Fibroblast of mammary gland (primary cell): ENCODE measurements at regions not wholly inside any gene's neighbourhood (a gene's known extent, or its start where the extent isn't known, plus 50 kb on each side); places are given as distances from the start of the nearest gene placed in this dataset.

ENCODE experiments used
- DNase-seq: peaks from one replicate; pipeline ENCODE4 v3.0.0-alpha.2; 2010; ENCODE audit warnings: low read depth
- H3K4me3 ChIP-seq: 2 replicates; pipeline ENCODE4 v1.5.1; 2011; ENCODE audit warnings: low read depth, mild to moderate bottlenecking, low read length, moderate library complexity; ENCODE audit not compliant: control insufficient read depth
- TF ChIP-seq, protein P1 (sequence below): conservative IDR thresholded peaks from 2 replicates; pipeline ENCODE4 v1.5.1; 2011; ENCODE audit warnings: low read depth, low read length, inconsistent platforms; ENCODE audit not compliant: control insufficient read depth, insufficient read depth

DNA sequence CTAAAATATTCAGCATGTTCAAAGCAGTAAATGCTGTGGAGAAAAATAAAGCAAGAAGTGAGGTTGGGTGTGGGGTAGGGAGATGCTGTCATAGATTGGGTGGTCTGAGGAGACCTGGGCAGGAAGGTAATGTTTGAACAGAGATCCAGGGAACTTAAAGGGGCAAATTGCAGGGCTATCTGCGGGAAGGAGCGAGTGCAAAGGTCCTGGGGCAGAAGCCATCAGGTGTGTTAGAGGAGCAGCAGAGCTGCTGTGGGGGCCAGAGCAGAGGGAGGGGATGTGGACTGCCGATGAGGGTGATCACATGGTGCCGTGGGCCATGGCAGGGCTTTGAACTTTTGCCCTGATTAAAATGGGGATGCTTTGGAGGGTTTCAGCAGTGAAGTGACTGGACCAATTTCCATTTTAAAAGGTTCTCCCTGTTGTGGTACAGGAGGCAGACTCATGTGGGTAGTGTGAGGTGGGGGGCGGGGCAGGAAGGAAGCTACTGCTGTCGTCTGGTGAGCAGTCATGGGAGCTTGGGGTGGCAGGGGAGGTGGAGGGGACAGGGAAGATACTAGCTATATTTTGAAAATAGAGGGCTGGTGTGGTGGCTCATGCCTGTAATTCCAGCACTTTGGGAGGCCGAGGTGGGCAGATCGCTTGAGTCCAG lies 145.0 kb downstream of the AACS start:
- H3K4me3 ChIP-seq: no peak overlapping the region
- TF ChIP-seq, protein P1, sequence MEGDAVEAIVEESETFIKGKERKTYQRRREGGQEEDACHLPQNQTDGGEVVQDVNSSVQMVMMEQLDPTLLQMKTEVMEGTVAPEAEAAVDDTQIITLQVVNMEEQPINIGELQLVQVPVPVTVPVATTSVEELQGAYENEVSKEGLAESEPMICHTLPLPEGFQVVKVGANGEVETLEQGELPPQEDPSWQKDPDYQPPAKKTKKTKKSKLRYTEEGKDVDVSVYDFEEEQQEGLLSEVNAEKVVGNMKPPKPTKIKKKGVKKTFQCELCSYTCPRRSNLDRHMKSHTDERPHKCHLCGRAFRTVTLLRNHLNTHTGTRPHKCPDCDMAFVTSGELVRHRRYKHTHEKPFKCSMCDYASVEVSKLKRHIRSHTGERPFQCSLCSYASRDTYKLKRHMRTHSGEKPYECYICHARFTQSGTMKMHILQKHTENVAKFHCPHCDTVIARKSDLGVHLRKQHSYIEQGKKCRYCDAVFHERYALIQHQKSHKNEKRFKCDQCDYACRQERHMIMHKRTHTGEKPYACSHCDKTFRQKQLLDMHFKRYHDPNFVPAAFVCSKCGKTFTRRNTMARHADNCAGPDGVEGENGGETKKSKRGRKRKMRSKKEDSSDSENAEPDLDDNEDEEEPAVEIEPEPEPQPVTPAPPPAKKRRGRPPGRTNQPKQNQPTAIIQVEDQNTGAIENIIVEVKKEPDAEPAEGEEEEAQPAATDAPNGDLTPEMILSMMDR: no peak
- DNase-seq: no peak

DNA sequence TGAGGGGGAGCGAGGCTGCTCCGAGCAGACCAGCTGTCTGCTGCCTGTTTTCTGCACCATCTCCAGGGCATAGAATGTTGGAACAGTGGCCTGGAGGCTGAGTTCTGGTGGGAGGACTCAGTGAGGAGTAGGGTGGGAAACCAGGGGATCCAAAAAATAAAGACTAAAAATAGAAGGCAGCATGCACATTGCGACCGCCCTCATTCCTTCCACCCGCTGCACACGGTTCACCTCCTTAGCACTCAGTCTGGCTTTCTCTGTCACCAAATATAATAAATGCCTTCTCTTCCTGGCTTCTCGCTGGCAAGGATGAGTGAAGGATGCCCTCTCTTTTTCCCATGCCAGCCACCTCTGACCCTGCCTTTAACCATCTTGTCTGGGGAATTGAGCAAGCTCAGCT lies 146.2 kb downstream of the AACS start:
- H3K4me3 ChIP-seq: no peak overlapping the region
- no peak for DNase-seq
- TF ChIP-seq, protein P1: no peak

- DNase-seq: no peak
- no peak overlapping the region for H3K4me3 ChIP-seq
- TF ChIP-seq, protein P1: no peak
These were observed 149.1 kb downstream of the AACS start for GRCh38 chr12:125214289-125214688.

- H3K4me3 ChIP-seq: no peak overlapping the region
- no peak for DNase-seq
- TF ChIP-seq, protein P1: no peak
These were observed 151.5 kb downstream of the AACS start for GRCh38 chr12:125216756-125217155.

GRCh38 chr12:125217308-125217707 lies 152.1 kb downstream of the AACS start:
- TF ChIP-seq, protein P1: no peak
- DNase-seq: no peak

DNA sequence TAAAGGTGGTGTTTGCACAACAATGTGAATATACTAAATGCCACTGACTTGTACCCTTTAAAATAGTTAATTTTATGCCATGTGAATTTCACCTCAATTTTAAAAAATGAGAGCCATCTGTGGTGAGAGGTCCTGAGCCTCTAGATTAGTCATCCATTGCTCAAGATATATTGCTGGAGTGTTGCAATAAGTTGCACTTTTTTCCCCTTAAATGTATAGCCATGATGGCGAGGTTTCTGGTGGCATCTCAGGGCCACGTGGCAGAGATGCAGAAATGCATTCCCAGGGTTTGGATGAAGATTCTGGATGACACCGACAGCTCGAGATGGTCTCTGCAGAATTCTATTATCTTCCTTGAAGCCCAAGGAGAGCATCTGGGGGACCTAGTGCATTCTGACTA lies 153.7 kb downstream of the AACS start:
- TF ChIP-seq, protein P1: no peak
- no peak overlapping the region for H3K4me3 ChIP-seq
- DNase-seq: peak; percentile 14

More at GRCh38 chr12:125217308-125217707, 152.1 kb downstream of the AACS start:
- H3K4me3 ChIP-seq: no peak overlapping the region
